ENCODE measurements at regions not wholly inside any gene's neighbourhood (a gene's known extent, or its start where the extent isn't known, plus 50 kb on each side); places are given as distances from the start of the nearest gene placed in this dataset.

- H3K4me2 ChIP-seq (ENCODE audit: insufficient read depth, low read length), result no peak overlapping the region
Measured at GRCh38 chr3:72661115-72661457, 187.2 kb downstream of the SHQ1 start.

More at GRCh38 chr3:72661115-72661457, 187.2 kb downstream of the SHQ1 start:
- ChIA-PET CTCF (no interaction called here), POLR2A (no interaction called here)
- H3K4me3 ChIP-seq (replicated peaks in 1 of 3; ENCODE audit: insufficient read depth in 1 of 3, low read depth in 1 of 3, low read length in 3 of 3), result no peak overlapping the region
- intact Hi-C loops (cut with micrococcal nuclease) (no loop called here), dilution Hi-C loops (cut with MboI; ENCODE audit: extremely low pct_ligation_motif_present, low sequenced_read_pairs) (no loop called here)
- H3K4me1 ChIP-seq (ENCODE audit: control insufficient read depth, extremely low read depth, insufficient read depth, low read length), result no peaks in the 10 kb centered on the region
- BruUV-seq (replicated peaks), result no TSS peak
- no peaks in the 10 kb centered on the region for H3K9me1 ChIP-seq (replicated peaks; ENCODE audit: control insufficient read depth, extremely low read depth, insufficient read depth, low read length)
- no peaks in the 10 kb centered on the region for H3K36me3 ChIP-seq (ENCODE audit: control insufficient read depth in 2 of 2, extremely low read depth in 1 of 2, insufficient read depth in 2 of 2, low read length in 2 of 2)
- H3K9me3 ChIP-seq (replicated peaks; ENCODE audit: control insufficient read depth, insufficient read depth, low read length), result no peaks in the 10 kb centered on the region
- H4K20me1 ChIP-seq (replicated peaks; ENCODE audit: control insufficient read depth, extremely low read depth, insufficient read depth, low read length), result no peaks in the 10 kb centered on the region
- H2AFZ ChIP-seq (ENCODE audit: low read depth, low read length), result no peak overlapping the region
- FAIRE-seq, result no peak
- peaks cover 0 to 1% of the 10 kb centered on the region in 2 experiments for H3K27me3 ChIP-seq (ENCODE audit: control insufficient read depth in 2 of 2, insufficient read depth in 2 of 2, low read length in 2 of 2)
- H3K27ac ChIP-seq (ENCODE audit: insufficient read depth, low read depth, low read length), result no peak overlapping the region
- TF ChIP-seq CTCF (IDR thresholded peaks at IDR 0.05; ENCODE audit: extremely low read depth in 1 of 2, insufficient read depth in 1 of 2, low read depth in 1 of 2, low read length in 2 of 2) (no peak), MAX (IDR thresholded peaks at IDR 0.05; ENCODE audit: insufficient read depth, insufficient read length) (no peak), FOS (IDR thresholded peaks at IDR 0.05; ENCODE audit: borderline replicate concordance, insufficient read depth, low read length) (no peak), POLR2A (IDR thresholded peaks at IDR 0.05; ENCODE audit: low read depth, low read length) (no peak)
- DNase-seq (ENCODE audit: low read depth, low spot score), result no peak
- H3K9ac ChIP-seq (replicated peaks; ENCODE audit: extremely low read depth, insufficient read depth, low read length), result no peak overlapping the region
- no peaks in the 10 kb centered on the region for H3K79me2 ChIP-seq (ENCODE audit: control insufficient read depth, insufficient read depth, low read length)

Data from endothelial cell of umbilical vein (primary cell).